Astrocyte (in vitro differentiated cells and primary cell): ENCODE measurements at regions not wholly inside any gene's neighbourhood (a gene's known extent, or its start where the extent isn't known, plus 50 kb on each side); places are given as distances from the start of the nearest gene placed in this dataset.

Experiments
- DNase-seq: peaks from one replicate; pipeline ENCODE4 v3.0.0-alpha.2; 2010; ENCODE audit warnings: low read depth
- FAIRE-seq: peaks from 2 replicates; lab custom pipeline; 2011; peaks lifted over from hg19 to GRCh38; lab: Jason Lieb, UNC
- H2AFZ ChIP-seq: 2 replicates; pipeline ENCODE4 v1.6.0; 2012; ENCODE audit warnings: low read depth, low read length, inconsistent platforms
- H3K27ac ChIP-seq: 2 replicates; pipeline ENCODE4 v1.5.1; 2011; ENCODE audit warnings: low read depth, low read length, inconsistent platforms
- H3K27me3 ChIP-seq: 2 replicates; pipeline ENCODE4 v1.6.0; 2011; ENCODE audit warnings: low read length, inconsistent platforms; ENCODE audit not compliant: insufficient read depth
- H3K36me3 ChIP-seq: 2 replicates; pipeline ENCODE4 v1.5.1; 2011; ENCODE audit warnings: low read length, inconsistent platforms; ENCODE audit not compliant: insufficient read depth
- H3K4me1 ChIP-seq: 2 replicates; pipeline ENCODE4 v1.5.1; 2011; ENCODE audit warnings: low read length, inconsistent platforms; ENCODE audit not compliant: insufficient read depth
- H3K4me2 ChIP-seq: 2 replicates; pipeline ENCODE4 v1.6.0; 2012; ENCODE audit warnings: low read length, inconsistent platforms
- H3K4me3 ChIP-seq: 2 replicates; pipeline ENCODE4 v1.5.1; 2011; ENCODE audit warnings: low read depth, mild to moderate bottlenecking, low read length, inconsistent platforms; ENCODE audit not compliant: insufficient read depth
- H3K79me2 ChIP-seq: 2 replicates; pipeline ENCODE4 v1.6.0; 2012; ENCODE audit warnings: mild to moderate bottlenecking, low read length, inconsistent platforms; ENCODE audit not compliant: insufficient read depth
- H3K9ac ChIP-seq: 2 replicates; pipeline ENCODE4 v1.6.0; 2012; ENCODE audit warnings: mild to moderate bottlenecking, low read length, inconsistent platforms
- H3K9me3 ChIP-seq: 2 replicates; pipeline ENCODE4 v1.5.1; 2012; ENCODE audit warnings: low read depth, mild to moderate bottlenecking, low read length, inconsistent platforms; ENCODE audit not compliant: insufficient read depth
- H4K20me1 ChIP-seq: 2 replicates; pipeline ENCODE4 v1.6.0; 2012; ENCODE audit warnings: low read length, inconsistent platforms; ENCODE audit not compliant: insufficient read depth
- H3K27ac Mint-ChIP-seq: one replicate; pipeline ENCODE4 v1.8.0; 2021; ENCODE audit warnings: mild to moderate bottlenecking, mixed read lengths; ENCODE audit not compliant: unreplicated experiment
- H3K27me3 Mint-ChIP-seq: one replicate; pipeline ENCODE4 v1.8.0; 2021; ENCODE audit warnings: low read depth, mixed read lengths; ENCODE audit not compliant: unreplicated experiment
- H3K36me3 Mint-ChIP-seq: one replicate; pipeline ENCODE4 v1.8.0; 2021; ENCODE audit warnings: low read depth, mixed read lengths; ENCODE audit not compliant: unreplicated experiment
- H3K4me1 Mint-ChIP-seq: one replicate; pipeline ENCODE4 v1.8.0; 2021; ENCODE audit warnings: low read depth, mixed read lengths; ENCODE audit not compliant: unreplicated experiment
- H3K4me3 Mint-ChIP-seq: one replicate; pipeline ENCODE4 v1.8.0; 2021; ENCODE audit warnings: mild to moderate bottlenecking, moderate library complexity, mixed read lengths; ENCODE audit not compliant: unreplicated experiment
- H3K9me3 Mint-ChIP-seq: one replicate; pipeline ENCODE4 v1.8.0; 2021; ENCODE audit warnings: mild to moderate bottlenecking, mixed read lengths; ENCODE audit not compliant: unreplicated experiment
- EZH2 ChIP-seq: IDR thresholded peaks from 2 replicates; pipeline ENCODE4 v1.6.1; 2012; ENCODE audit warnings: mild to moderate bottlenecking, low read length, inconsistent platforms; ENCODE audit not compliant: insufficient read depth
- TF ChIP-seq, protein P1 (sequence below): IDR thresholded peaks from 2 replicates; pipeline ENCODE4 v1.5.1; 2011; ENCODE audit warnings: low read depth, mild to moderate bottlenecking, inconsistent platforms, low read length, moderate library complexity; ENCODE audit not compliant: insufficient read depth

DNA sequence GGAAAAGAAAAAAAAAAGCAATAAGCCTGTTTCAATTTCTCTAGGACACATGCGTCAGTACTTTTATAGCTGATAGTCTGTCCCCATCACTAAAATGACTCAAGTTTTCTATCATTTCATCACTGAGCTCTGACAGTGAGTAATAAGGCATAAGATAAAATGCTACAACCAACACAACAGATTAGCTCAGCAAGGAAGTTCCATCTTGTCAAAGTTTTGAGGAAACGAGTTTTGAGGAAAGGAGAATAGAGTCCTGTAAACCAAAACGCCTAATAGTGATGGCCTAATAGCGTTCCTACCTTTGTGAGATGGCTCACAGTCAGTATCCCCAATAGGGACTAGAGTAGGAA, 145.1 kb downstream of the LACC1 start:
- Histone ChIP-seq H3K79me2 (no peaks in the 10 kb centered on the region), H3K9ac (no peak overlapping the region), H3K27me3 (no peaks in the 10 kb centered on the region), H3K36me3 (no peaks in the 10 kb centered on the region), H4K20me1 (no peaks in the 10 kb centered on the region), H3K27ac (no peak overlapping the region), H3K4me3 (no peak overlapping the region), H3K4me2 (no peak overlapping the region), H2AFZ (no peak overlapping the region), H3K9me3 (no peaks in the 10 kb centered on the region), H3K4me1 (no peaks in the 10 kb centered on the region)
- Mint-ChIP-seq H3K4me3 (no peak overlapping the region), H3K27ac (no peak overlapping the region), H3K4me1 (no peaks in the 10 kb centered on the region), H3K36me3 (no peaks in the 10 kb centered on the region), H3K9me3 (no peaks in the 10 kb centered on the region), H3K27me3 (peaks cover 10% of the 10 kb centered on the region)
- TF ChIP-seq, protein P1, sequence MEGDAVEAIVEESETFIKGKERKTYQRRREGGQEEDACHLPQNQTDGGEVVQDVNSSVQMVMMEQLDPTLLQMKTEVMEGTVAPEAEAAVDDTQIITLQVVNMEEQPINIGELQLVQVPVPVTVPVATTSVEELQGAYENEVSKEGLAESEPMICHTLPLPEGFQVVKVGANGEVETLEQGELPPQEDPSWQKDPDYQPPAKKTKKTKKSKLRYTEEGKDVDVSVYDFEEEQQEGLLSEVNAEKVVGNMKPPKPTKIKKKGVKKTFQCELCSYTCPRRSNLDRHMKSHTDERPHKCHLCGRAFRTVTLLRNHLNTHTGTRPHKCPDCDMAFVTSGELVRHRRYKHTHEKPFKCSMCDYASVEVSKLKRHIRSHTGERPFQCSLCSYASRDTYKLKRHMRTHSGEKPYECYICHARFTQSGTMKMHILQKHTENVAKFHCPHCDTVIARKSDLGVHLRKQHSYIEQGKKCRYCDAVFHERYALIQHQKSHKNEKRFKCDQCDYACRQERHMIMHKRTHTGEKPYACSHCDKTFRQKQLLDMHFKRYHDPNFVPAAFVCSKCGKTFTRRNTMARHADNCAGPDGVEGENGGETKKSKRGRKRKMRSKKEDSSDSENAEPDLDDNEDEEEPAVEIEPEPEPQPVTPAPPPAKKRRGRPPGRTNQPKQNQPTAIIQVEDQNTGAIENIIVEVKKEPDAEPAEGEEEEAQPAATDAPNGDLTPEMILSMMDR: no peak
- no peak for TF ChIP-seq EZH2
- no peak for FAIRE-seq
- DNase-seq: no peak

- no peak overlapping the region for H3K9ac ChIP-seq
- peaks cover 14% of the 10 kb centered on the region for H3K27me3 Mint-ChIP-seq
- FAIRE-seq (no peak), DNase-seq (no peak)
- H3K9me3 Mint-ChIP-seq: no peaks in the 10 kb centered on the region
- no peaks in the 10 kb centered on the region for H3K36me3 Mint-ChIP-seq
- H3K27ac ChIP-seq: no peak overlapping the region
- no peaks in the 10 kb centered on the region for H3K79me2 ChIP-seq
- no peak overlapping the region for H3K27ac Mint-ChIP-seq
- no peaks in the 10 kb centered on the region for H3K36me3 ChIP-seq
- H3K27me3 ChIP-seq: no peaks in the 10 kb centered on the region
- no peaks in the 10 kb centered on the region for H4K20me1 ChIP-seq
- no peak for TF ChIP-seq EZH2
- TF ChIP-seq, protein P1: no peak
- H2AFZ ChIP-seq: no peak overlapping the region
- no peaks in the 10 kb centered on the region for H3K9me3 ChIP-seq
- H3K4me3 Mint-ChIP-seq: no peak overlapping the region
- H3K4me1 Mint-ChIP-seq: no peaks in the 10 kb centered on the region
- H3K4me2 ChIP-seq: no peak overlapping the region
- H3K4me1 ChIP-seq: no peaks in the 10 kb centered on the region
- no peak overlapping the region for H3K4me3 ChIP-seq
Observed at GRCh38 chr13:44026194-44026593, 146.5 kb downstream of the LACC1 start.

- no peak overlapping the region for H3K9ac ChIP-seq
- H3K79me2 ChIP-seq: no peaks in the 10 kb centered on the region
- no peaks in the 10 kb centered on the region for H4K20me1 ChIP-seq
- no peak overlapping the region for H3K4me2 ChIP-seq
- no peak overlapping the region for H2AFZ ChIP-seq
- Mint-ChIP-seq H3K36me3 (no peaks in the 10 kb centered on the region), H3K9me3 (no peaks in the 10 kb centered on the region), H3K4me1 (no peaks in the 10 kb centered on the region), H3K27ac (no peak overlapping the region), H3K27me3 (peaks cover 10% of the 10 kb centered on the region), H3K4me3 (no peak overlapping the region)
- TF ChIP-seq, protein P1: no peak
- no peak for FAIRE-seq
- H3K9me3 ChIP-seq: no peaks in the 10 kb centered on the region
- no peak for DNase-seq
- H3K27ac ChIP-seq: no peak overlapping the region
- no peaks in the 10 kb centered on the region for H3K4me1 ChIP-seq
- no peak overlapping the region for H3K4me3 ChIP-seq
- H3K36me3 ChIP-seq: no peaks in the 10 kb centered on the region
- no peaks in the 10 kb centered on the region for H3K27me3 ChIP-seq
Observed at GRCh38 chr13:44028734-44029133, 149.0 kb downstream of the LACC1 start.
